ENCODE measurements at regions not wholly inside any gene's neighbourhood (a gene's known extent, or its start where the extent isn't known, plus 50 kb on each side); places are given as distances from the start of the nearest gene placed in this dataset.

- TF ChIP-seq JUN (IDR thresholded peaks at IDR 0.05) (no peak), CTCF (IDR thresholded peaks at IDR 0.05) (no peak), JUNB (IDR thresholded peaks at IDR 0.05) (no peak), PBX3 (IDR thresholded peaks at IDR 0.05) (no peak), RFX5 (IDR thresholded peaks at IDR 0.05) (no peak), REST (IDR thresholded peaks at IDR 0.05) (no peak)
Observed at GRCh38 chr1:219489636-219490035, 123.3 kb downstream of the ZC3H11B start.

Data from A549 (cell line).